ENCODE measurements at regions not wholly inside any gene's neighbourhood (a gene's known extent, or its start where the extent isn't known, plus 50 kb on each side); places are given as distances from the start of the nearest gene placed in this dataset.
A peak's percentile ranks its signal among the peaks of the same experiment; 100 is the strongest.

GRCh38 chr7:124106575-124106974, 73.7 kb upstream of the TMEM229A start (continued):
- no peak for TF ChIP-seq ZHX1 (CRISPR knock-in tag; IDR thresholded peaks at IDR 0.05; ENCODE audit: low read depth)
- TF ChIP-seq ZNF484 (CRISPR knock-in tag; IDR thresholded peaks at IDR 0.05; ENCODE audit: borderline replicate concordance, low read depth) = no peak
- no peak for TF ChIP-seq SNAPC5 (CRISPR knock-in tag; IDR thresholded peaks at IDR 0.05; ENCODE audit: borderline replicate concordance)
- TF ChIP-seq FOXC1 (CRISPR knock-in tag; IDR thresholded peaks at IDR 0.05; ENCODE audit: borderline replicate concordance) = no peak
- TF ChIP-seq ZFP36L1 (CRISPR knock-in tag; IDR thresholded peaks at IDR 0.05) = no peak
- TF ChIP-seq TOPORS (CRISPR knock-in tag; IDR thresholded peaks at IDR 0.05) = no peak
- no peak for TF ChIP-seq BORCS8-MEF2B (CRISPR knock-in tag; IDR thresholded peaks at IDR 0.05)
- TF ChIP-seq ZFP90 (CRISPR knock-in tag; IDR thresholded peaks at IDR 0.05; ENCODE audit: borderline replicate concordance) = no peak

- H3K4me1 ChIP-seq (ENCODE audit: insufficient read depth, low read length) = no peaks in the 10 kb centered on the region
- no peaks in the 10 kb centered on the region for H4K20me1 ChIP-seq (ENCODE audit: insufficient read depth, low read length)
- peak; percentile 52; the same call in 2 of the 3 replicates for ATAC-seq
- peak; percentile 14 for DNase-seq (ENCODE audit: low spot score)
- WGBS (ENCODE audit: low lambda C conversion rate) = 5% methylated on average over 5 of the region's 5 CpGs
- ChIA-PET POLR2A (no interaction called here), CTCF (ENCODE audit: low intra/inter-chr PET ratio, low total read pairs) (interaction anchor here (1.1 kb wide), 1 partner anchor 755 kb away, joined by 3 read pairs; no protein-coding TSS in a partner anchor)
- H3K27ac ChIP-seq (ENCODE audit: extremely low read length, insufficient read depth, low read length) = no peak overlapping the region
- H3K36me3 ChIP-seq (replicated peaks in 1 of 2; ENCODE audit: control insufficient read depth in 1 of 2, insufficient read depth in 2 of 2, low read length in 2 of 2) = no peaks in the 10 kb centered on the region
- H3K4me2 ChIP-seq (ENCODE audit: low read depth, low read length) = no peak overlapping the region
- H3K27me3 ChIP-seq (ENCODE audit: control insufficient read depth in 1 of 2, insufficient read depth in 2 of 2, low read length in 2 of 2) = no peaks in the 10 kb centered on the region
- H3K9me3 ChIP-seq (ENCODE audit: low read length) = no peaks in the 10 kb centered on the region
- no TSS peak for BruUV-seq (replicated peaks)
- intact Hi-C loops (cut with micrococcal nuclease; ENCODE audit: unreplicated experiment) = loop anchor here (1.0 to 5.0 kb wide), 2 partner anchors 684 to 756 kb away; no protein-coding TSS in a partner anchor
- no peak overlapping the region for H2AFZ ChIP-seq (ENCODE audit: low read length)
- no peak overlapping the region for H3K9ac ChIP-seq (ENCODE audit: insufficient read depth, low read depth, low read length)
- no peak overlapping the region for H3K4me3 ChIP-seq (replicated peaks in 1 of 3; ENCODE audit: insufficient read depth in 1 of 3, low read depth in 2 of 3, low read length in 3 of 3)
- in situ Hi-C loops (cut with HindIII; ENCODE audit: extremely low pct_ligation_motif_present, low pct_unique_long_range_greater_than_20kb) = no loop called here
- no peaks in the 10 kb centered on the region for H3K79me2 ChIP-seq (ENCODE audit: insufficient read depth, low read length)
- no peak for FAIRE-seq
- TF ChIP-seq SRSF9 (IDR thresholded peaks at IDR 0.05; ENCODE audit: borderline replicate concordance, insufficient read depth, low read depth, low read length, poor library complexity, severe bottlenecking) = no peak
- TF ChIP-seq, protein P1, sequence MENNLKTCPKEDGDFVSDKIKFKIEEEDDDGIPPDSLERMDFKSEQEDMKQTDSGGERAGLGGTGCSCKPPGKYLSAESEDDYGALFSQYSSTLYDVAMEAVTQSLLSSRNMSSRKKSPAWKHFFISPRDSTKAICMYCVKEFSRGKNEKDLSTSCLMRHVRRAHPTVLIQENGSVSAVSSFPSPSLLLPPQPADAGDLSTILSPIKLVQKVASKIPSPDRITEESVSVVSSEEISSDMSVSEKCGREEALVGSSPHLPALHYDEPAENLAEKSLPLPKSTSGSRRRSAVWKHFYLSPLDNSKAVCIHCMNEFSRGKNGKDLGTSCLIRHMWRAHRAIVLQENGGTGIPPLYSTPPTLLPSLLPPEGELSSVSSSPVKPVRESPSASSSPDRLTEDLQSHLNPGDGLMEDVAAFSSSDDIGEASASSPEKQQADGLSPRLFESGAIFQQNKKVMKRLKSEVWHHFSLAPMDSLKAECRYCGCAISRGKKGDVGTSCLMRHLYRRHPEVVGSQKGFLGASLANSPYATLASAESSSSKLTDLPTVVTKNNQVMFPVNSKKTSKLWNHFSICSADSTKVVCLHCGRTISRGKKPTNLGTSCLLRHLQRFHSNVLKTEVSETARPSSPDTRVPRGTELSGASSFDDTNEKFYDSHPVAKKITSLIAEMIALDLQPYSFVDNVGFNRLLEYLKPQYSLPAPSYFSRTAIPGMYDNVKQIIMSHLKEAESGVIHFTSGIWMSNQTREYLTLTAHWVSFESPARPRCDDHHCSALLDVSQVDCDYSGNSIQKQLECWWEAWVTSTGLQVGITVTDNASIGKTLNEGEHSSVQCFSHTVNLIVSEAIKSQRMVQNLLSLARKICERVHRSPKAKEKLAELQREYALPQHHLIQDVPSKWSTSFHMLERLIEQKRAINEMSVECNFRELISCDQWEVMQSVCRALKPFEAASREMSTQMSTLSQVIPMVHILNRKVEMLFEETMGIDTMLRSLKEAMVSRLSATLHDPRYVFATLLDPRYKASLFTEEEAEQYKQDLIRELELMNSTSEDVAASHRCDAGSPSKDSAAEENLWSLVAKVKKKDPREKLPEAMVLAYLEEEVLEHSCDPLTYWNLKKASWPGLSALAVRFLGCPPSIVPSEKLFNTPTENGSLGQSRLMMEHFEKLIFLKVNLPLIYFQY (CRISPR knock-in tag; IDR thresholded peaks at IDR 0.05; ENCODE audit: borderline replicate concordance) = no peak
- TF ChIP-seq SMC3 (IDR thresholded peaks at IDR 0.05; ENCODE audit: low read length) = peak; percentile 10; the same call in 1 of the 2 replicates
- no peak for TF ChIP-seq KLF16 (CRISPR knock-in tag; IDR thresholded peaks at IDR 0.05)
- TF ChIP-seq ZBTB44 (CRISPR knock-in tag; IDR thresholded peaks at IDR 0.05) = no peak
These were observed 68.4 kb upstream of the TMEM229A start for GRCh38 chr7:124101173-124101768.
